C1 segment of cervical spinal cord (tissue), 14 donors: ENCODE measurements at regions not wholly inside any gene's neighbourhood (a gene's known extent, or its start where the extent isn't known, plus 50 kb on each side); places are given as distances from the start of the nearest gene placed in this dataset.
"Not testable (repeated sequence)": the region's sequence is repeated elsewhere in the genome, so short reads cannot be mapped to it uniquely, and the experiment has no call there.

Experiments used
- DNase-seq, 14 donors: peaks; one replicate each; lab custom pipeline; 2025; lab: John Stamatoyannopoulos, UW

DNA sequence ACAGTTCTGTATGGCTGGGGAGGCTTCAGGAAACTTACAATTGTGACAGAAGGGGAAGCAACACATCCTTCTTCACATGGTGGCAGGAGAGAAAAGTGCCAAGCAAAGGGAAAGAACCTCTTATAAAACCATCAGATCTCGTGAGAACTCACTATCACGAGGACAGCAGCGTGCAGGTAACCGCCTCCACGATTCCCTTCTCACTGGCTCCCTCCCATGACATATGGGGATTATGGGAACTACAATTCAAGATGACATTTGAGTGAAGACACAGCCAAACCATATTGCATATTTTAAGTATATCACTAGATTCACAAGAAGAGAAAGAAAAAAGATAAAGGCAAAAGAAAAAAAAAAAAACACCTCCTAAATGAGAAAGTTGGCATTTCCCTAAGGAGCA lies 431.9 kb upstream of the RGS17 start:
- no peak for DNase-seq

DNA sequence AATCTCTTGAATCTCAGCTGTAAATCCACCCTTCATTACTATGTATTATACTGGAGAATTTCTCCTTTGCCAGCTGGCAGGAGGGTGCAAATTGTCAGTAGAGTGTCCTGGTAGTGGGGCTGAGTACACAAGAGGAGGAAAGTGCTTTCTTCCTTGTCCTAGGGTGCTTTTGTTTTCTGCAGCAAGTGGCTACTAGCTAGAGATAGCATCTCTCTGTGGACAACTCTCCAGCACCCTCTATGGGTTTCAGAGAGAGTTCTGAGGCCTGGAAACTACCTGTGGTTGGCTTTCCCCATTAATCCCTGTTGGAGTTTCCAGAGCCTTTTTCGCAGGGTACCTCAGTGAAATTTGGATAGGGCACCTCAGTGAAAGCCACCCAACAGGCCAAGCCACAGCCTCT lies 422.5 kb upstream of the RGS17 start:
- no peak for DNase-seq

DNA sequence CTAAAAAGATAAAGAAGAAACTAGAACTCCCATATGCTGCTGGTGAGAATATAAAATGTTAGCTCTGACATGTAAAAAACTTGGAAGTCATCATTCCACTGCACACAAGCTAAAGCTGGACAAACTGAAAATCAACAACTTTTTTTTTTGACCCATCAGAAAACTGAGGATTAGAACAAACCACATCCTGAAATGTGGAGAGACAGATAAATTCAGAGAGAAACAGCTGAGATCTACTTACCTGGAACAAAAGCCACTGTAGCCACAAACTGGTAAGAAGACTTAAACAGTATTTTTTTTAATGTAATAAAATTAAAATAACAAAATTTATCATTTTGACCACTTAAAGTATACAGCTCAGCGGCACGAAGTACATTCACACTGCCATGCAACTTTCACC lies 408.5 kb upstream of the RGS17 start:
- DNase-seq, result no peak

DNA sequence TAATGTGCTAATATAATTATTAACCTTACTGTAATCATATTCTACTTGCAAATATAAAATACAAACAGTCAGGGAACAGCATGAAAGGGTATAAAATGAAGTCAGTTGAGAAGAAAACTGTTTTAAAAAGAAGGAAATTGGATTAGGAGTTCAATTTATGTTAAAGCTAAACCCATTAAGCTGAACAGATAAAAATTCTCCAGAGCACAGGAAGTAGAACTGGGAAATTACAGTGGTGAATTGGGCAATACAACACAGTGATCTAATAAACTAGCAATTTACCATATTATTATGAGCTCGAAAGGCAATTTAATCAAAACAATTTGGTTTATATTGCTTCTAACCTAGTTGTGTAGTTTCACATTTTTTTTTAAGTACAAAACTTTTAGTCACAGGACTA lies 407.4 kb upstream of the RGS17 start:
- DNase-seq, result no peak

DNA sequence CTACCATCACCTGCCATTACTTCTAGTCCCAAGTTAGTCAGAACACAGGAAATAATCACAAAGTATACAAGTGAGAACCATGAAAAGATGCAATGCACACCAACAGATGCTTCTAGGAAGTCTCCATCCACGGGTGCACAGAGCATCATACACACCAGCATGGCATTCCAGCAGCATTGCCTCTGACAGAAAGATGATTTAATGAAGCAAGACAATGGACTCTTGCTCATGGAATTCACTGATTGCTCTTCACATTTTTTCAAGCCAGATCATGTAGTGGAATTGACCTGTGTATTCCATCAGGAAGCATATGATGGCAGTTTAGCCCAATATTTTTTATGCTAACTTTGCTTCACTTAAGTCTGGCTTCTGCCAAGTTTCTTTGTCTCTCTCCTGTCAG lies 406.3 kb upstream of the RGS17 start:
- DNase-seq, result no peak

DNA sequence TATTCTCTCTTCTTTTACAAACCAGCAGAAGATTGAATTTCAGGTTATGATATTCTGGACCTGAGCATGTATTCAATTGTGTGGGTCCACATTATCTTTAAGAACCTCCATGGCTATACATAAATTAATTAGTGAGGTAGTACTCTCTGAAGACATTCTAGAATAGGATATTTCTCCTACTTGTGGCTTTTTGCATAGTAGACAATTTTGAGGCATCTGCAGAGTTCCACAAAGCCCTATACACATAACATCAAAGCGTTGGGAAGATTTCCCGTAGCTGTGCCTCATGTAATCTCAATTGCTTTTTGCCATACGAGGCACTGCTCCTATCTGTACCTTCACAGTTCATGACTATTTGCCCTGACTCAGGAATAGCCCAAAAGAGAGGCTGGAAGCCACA lies 395.4 kb upstream of the RGS17 start:
- DNase-seq, result no peak

DNA sequence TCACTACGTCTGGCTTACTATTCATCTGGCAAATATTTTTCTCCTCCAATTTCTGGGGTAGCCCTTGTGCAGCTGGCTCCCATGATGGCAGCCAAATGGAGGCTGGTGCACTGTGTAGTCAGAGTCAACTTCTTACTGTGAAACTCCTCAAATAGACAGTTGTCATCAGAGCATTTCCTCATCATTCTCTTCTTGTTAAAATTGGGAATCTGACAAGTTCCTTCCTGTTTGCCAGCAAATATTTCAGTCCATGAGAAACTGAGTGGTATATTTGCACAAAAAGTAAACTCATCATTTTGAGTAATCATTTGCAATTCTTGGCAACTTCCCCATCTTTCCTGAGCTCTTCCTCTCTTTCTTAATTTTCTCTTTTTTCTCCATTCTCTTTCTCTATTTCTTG lies 394.9 kb upstream of the RGS17 start:
- DNase-seq, result no peak

DNA sequence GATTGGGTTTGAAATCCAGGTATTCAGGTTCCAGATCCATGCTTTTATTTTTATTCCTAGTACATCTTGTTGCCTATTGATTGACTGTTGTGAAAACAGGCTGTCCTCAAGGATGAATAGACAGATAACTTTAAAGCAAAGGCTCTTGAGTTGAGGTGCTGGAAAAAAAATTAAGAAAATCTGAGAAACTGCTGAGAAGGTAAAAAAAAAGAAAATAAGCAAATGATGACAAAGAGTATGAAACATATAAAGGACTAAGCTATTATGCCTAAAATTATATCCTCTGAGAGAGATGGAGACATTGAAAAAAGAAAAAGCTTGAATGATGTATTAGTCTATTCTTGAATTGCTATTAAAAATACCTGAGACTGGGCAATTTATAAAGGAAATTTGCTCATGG lies 392.3 kb upstream of the RGS17 start:
- DNase-seq, result no peak

DNA sequence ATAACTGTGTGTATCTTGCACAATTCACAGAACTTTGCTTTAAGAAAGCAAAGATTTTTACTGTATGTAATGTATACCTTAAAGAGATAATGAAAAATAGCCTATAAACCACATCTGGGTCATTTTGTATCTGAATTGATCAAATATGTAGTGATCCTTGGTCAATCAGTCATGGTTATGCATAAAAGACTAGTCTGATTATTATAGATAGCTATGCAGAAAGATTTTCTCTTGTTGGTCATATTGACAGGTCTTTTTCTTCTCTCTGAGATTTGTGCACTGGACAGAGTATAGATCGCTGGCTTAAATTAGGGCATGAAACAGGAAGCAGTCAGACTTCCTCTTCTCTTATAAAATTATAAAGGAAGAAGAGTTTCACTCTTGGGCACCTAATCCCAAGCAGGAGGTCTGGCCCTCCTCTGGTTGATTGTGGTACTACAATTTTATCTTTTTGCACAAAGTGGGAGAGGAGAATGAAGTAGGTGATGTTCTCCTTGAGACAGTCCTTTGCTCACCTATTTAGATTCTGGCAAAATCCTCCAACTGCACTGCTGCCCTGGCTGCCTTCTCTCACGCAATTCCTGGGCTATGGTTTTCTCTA lies 380.9 kb upstream of the RGS17 start:
- DNase-seq, result peak in 1 of 14 donors; percentile 0

DNA sequence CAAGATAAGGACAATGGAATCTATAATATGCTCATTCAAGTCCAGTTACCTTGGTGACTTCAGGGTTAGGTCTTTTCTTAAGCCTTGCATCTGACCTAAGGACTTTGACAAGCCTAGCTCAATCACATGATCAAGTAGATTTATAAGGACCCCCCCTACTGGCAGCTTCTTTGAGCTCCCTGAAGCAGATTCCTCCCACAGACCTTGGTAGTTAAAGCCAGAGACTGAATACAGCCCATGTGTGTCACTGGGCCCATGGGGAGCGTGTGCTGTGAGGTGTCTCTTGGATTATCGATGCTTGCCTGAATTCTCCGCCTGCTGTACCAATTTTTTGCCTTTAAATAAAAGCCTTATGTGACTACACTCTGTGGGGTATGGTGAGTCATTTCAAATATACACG lies 372.7 kb upstream of the RGS17 start:
- DNase-seq, result no peak

DNA sequence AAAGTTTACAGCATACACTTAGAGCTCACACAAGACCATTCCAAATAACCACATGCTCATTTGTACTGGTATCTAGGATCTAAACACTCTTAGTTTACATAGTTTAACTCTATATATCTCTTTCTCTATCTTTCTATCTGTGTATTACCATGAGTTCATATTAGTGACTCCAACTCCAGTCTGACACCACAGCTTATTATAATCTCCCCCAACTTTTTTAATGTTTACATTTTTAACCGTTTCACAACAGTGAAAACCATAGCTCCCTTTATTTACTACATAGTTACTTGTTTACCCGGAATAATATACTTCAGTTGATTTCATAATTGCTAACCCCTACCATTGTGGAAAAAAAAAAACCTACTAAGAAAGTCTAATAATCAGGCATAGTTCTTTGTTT lies 362.4 kb upstream of the RGS17 start:
- no peak for DNase-seq

DNA sequence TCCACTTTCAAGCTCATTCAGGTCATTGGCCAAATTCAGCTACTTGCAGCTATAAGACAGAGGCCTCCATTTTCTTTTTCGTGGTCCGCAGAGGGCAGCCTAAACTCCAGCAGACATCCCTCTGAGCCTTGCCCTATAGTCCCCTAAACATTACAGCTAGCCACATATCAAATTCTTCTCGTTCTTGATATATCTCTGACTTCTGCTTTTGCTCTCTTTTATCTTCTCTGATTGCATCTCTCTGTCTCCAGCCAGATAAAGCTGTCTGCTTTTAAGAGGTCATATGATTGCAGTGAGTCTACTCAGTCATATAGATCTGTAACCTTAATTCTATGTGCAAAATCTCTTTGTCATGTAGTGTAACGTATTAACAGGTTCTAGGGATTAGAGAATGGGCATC lies 358.4 kb upstream of the RGS17 start:
- no peak for DNase-seq

DNA sequence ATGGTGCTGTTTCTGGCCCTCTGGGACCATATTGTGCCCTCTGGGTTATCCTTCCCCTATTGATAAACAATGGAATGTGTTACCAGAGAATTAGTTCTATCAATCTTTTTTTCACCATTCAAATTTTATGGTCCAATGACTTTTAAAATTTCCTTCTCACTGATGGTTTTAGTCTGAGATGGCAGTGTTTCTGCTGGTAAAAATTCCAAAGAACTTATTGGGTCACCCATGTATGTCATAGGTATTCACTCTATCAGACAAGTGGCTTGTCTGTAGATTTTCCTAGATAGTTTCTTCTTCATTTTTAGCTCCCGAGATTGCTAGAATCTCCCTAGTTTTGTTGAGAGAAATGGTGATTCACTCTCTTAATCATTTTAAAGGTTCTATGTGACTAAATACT lies 357.2 kb upstream of the RGS17 start:
- DNase-seq, result no peak

DNA sequence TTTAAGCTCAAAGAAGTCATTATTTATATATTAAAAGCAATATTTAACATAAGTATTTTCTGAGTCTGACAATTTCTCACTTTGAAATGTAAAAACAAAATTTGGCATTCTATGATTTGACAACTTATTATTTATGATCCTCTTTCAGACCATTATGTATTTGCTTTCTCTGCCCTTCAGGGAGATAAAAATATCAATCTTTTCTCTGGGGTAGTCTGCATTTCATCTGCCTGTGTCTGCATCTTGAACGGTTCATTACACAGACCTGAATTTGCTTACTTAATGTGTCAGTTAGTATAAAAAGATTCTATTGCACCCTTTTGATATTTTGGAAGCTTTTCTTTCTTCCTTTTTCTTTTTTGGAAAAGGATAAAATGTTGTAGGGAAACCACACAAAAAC lies 354.0 kb upstream of the RGS17 start:
- DNase-seq, result no peak

DNA sequence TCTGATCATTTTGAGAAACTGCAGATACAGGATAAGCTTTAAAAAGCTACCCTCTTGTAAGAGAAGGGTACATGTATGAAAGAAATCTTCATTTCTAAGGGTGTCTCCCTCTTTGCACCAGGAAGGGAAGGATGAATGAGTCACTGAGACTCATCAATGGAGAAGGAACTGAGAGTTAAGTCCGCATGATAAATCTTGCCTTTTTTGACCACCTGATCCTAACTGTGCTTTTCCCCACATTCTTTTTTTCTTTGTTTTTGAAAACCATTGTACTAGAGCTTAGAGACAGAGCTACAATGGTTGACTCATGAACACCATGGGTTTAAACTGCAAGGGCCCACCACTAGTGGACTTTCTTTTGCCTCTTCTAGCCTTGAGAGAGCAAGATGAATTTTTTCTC lies 353.0 kb upstream of the RGS17 start:
- DNase-seq, result no peak

DNA sequence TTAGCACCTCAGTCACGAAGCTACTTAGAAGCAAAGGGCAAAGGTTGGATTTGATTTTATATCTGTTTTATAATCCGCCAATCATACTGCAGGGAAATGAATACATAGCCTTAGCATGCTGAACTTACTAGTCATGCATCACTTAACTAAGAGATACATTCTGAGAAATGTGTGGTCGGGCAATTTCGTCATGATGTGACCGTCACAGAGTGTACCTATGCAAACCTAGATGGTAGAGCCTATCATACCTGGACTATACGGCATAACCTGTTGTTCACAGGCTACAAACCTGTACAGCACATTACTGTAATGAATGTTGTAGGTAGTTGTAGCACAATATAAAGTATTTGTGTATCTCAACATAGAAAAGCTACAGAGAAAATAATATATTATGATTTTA lies 345.2 kb upstream of the RGS17 start:
- no peak for DNase-seq

DNA sequence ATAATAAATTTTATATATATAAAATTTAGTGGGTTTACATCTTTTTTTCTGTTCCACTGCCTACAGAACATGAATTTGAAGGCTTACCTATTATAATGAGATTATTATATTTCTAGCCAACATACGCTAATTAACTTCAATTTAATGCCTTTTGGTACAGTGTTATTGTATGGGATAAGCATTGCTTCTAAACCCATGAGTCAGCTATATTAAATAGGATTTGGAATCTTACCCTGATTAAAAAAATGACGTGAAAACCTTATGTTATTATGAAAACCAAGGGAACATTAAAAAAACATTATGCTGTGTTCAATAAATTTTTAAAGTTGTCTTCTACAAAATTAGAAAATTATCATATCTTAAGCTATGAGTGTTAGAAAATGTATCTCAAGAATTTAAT lies 334.0 kb upstream of the RGS17 start:
- no peak for DNase-seq

DNA sequence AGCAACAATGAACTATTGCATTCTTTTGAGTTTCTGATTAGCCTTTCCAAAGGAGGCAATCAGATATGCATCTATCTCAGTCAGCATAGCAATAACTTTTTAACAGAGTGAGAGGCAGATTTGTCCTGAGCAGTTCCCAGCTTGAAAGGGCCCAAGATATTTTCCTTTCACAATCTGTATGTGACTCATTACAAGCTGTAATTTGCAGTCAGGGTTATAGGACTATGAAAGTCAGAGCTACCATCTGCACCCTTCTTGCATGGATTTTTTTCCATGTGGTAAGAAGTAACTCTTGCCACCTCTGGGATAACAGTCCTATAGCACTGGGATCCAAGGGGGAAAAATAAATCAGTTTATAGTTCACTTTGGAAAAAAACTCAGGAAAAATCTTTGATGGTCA lies 318.2 kb upstream of the RGS17 start:
- no peak for DNase-seq

DNA sequence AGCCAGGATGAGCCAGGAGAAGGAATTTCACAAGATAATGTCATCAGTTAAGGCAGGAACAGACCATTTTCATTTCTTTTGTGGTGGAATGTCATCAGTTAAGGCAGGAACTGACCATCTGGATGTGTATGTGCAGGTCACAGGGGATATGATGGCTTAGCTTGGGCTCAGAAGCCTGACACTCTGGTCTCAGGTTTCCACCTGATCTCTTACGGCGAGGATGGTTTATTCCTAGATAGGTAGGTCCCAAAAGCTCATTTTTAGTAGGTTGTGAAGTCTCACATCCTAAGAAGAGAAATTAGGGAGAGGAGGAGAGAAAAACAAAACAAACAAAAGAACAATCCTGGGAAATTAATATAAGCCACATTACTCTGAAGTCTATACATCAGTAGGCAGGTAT lies 311.7 kb upstream of the RGS17 start:
- not testable (repeated sequence) for DNase-seq

DNA sequence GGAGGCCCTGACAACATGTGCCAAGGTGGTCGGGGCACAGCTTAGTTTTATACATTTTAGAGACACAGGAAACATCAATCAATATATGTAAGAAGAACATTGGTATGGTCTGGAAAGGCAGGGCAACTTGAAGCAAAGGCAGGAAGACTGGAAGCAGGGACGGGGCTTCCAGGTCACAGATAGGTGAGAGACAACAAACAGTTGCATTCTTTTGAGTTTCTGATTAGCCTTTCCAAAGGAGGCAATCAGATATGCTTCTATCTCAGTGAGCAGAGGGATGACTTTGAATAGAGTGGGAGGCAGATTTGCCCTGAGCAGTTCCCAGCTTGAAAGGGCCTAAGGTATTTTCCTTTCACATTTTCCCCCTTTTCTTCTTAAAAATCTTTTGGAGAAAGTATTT lies 311.0 kb upstream of the RGS17 start:
- DNase-seq, result no peak

DNA sequence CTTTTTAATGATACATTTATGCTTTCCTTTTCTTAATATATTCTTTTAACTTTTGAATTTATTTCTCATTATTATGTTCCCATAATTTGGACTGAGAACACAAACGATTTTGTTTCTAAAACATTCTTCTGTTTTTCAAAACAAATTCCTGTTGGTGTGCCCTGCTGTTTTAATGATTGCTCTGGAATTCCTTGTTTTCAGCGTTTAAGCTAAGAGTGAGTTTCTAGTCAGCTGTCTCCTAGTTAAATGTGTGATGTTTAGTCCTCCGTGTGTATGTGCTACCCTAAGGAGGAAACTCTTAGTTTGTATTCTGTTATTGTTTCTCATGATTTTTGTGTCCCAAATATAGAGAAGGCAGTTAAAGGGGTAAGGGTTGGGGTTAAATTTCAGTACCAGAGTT lies 306.1 kb upstream of the RGS17 start:
- DNase-seq, result no peak

DNA sequence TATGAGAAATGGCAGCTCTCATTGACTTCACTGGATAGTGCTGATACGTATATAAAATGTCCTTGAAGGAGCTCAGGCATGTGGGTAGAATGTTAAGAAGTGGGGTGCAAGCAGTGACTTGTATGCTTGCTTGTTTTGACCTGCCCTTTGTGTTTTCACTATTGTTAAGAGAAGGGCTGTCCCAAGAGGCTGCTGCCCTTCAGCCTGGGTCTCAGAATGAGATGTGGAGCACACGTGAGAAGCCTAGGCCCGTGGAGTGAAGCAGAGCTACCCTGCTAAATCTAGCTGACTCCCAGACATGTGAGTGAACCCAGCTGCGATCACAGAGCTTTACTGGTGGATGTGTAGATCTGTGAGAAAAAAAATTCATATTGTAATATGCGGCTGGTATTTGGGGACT lies 305.3 kb upstream of the RGS17 start:
- DNase-seq, result no peak

DNA sequence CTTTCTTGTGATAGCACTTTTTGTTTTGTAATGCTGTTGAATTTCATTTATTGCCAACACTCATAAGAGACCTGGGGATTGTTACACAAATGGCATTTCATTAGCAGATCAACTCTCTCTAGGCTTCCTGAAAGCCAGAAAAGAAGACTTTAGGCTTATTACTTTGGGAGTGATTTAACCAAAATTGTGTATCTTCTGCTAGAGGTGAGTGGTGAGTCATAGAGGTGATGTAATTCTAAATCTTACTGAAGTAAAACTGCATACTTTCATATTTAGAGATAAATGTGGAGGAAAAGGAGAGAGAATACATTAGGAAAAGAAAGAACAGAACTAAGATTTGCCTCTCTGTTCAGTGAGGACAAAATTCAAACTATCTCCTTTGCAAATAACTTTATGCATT lies 304.7 kb upstream of the RGS17 start:
- DNase-seq, result no peak

DNA sequence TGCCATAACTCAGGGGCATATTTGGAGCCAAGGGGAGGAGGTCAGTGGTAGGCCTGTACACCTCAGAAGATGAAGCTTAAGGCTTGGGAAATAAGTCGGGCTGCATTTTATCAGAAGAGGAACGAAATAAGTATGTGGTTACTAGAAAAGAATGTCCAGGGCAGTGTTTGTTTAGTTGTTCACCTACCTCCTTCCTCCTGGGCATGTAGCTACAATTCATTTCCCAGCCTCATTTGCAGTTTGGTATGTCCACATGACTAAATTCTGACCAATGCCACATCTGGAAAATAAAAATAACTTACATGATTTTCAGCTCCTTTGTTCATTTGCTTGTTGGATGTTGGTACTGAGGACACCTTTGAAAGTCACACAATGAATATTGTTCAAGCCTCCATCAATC lies 294.5 kb upstream of the RGS17 start:
- no peak for DNase-seq
